Stimulated activated CD4-positive, alpha-beta T cell treated with anti-CD3 and anti-CD28 coated beads, Interleukin-12 subunit alpha, Interleukin-12 subunit beta, amount 100 ng/mL, for 24 hours (primary cell): ENCODE measurements at regions not wholly inside any gene's neighbourhood (a gene's known extent, or its start where the extent isn't known, plus 50 kb on each side); places are given as distances from the start of the nearest gene placed in this dataset.

Experiments
- DNase-seq, 2 experiments: peaks; one replicate each; pipeline ENCODE4 v3.0.0-alpha.2; 2020; ENCODE audit warnings: low read depth in 2 of 2

- DNase-seq: no peak
Measured at GRCh38 chr11:70790671-70791300, 392.5 kb downstream of the CTTN start.

GRCh38 chr11:70796648-70797227 lies 398.4 kb downstream of the CTTN start:
- DNase-seq: no peak

GRCh38 chr11:70798296-70798695 lies 400.0 kb downstream of the CTTN start:
- no peak for DNase-seq

- no peak for DNase-seq
Measured at GRCh38 chr11:70799386-70799785, 401.1 kb downstream of the CTTN start.

GRCh38 chr11:70802185-70802584 lies 403.9 kb downstream of the CTTN start:
- DNase-seq: no peak

GRCh38 chr11:70804139-70804837 lies 406.0 kb downstream of the CTTN start:
- DNase-seq: no peak

GRCh38 chr11:70805243-70805642 lies 406.9 kb downstream of the CTTN start:
- DNase-seq: no peak

- DNase-seq: no peak
Measured at GRCh38 chr11:70805971-70806370, 407.6 kb downstream of the CTTN start.

GRCh38 chr11:70806461-70807194 lies 408.3 kb downstream of the CTTN start:
- DNase-seq: no peak

GRCh38 chr11:70807195-70807543 lies 408.8 kb downstream of the CTTN start:
- DNase-seq: no peak

- DNase-seq: no peak
Measured at GRCh38 chr11:70808686-70809375, 410.5 kb downstream of the CTTN start.

- no peak for DNase-seq
Measured at GRCh38 chr11:70810133-70810532, 411.8 kb downstream of the CTTN start.

GRCh38 chr11:70810681-70811080 lies 412.4 kb downstream of the CTTN start:
- DNase-seq: no peak

- DNase-seq: no peak
Measured at GRCh38 chr11:70811483-70811882, 413.2 kb downstream of the CTTN start.

GRCh38 chr11:70811915-70812314 lies 413.6 kb downstream of the CTTN start:
- DNase-seq: no peak

GRCh38 chr11:70812472-70812871 lies 414.1 kb downstream of the CTTN start:
- no peak for DNase-seq

GRCh38 chr11:70813651-70814050 lies 415.3 kb downstream of the CTTN start:
- DNase-seq: no peak

- no peak for DNase-seq
Measured at GRCh38 chr11:70815485-70815832, 417.1 kb downstream of the CTTN start.

GRCh38 chr11:70816156-70816678 lies 417.9 kb downstream of the CTTN start:
- no peak for DNase-seq

GRCh38 chr11:70818351-70818750 lies 420.0 kb downstream of the CTTN start:
- no peak for DNase-seq

- DNase-seq: no peak
Measured at GRCh38 chr11:70819022-70819421, 420.7 kb downstream of the CTTN start.

GRCh38 chr11:70820311-70820710 lies 422.0 kb downstream of the CTTN start:
- DNase-seq: no peak
